ENCODE measurements at regions not wholly inside any gene's neighbourhood (a gene's known extent, or its start where the extent isn't known, plus 50 kb on each side); places are given as distances from the start of the nearest gene placed in this dataset.

GRCh38 chr5:12214267-12215015 is 310.2 kb upstream of the CTNND2 start:
- H3K4me3 ChIP-seq (ENCODE audit: low read depth, low read length, poor library complexity, severe bottlenecking), result no peak overlapping the region
- H3K4me2 ChIP-seq (ENCODE audit: low read length), result no peak overlapping the region
- 0 out of 2 replicates have a peak, but pooled peaks cover 3% of the 10 kb centered on the region for H3K9me3 ChIP-seq (ENCODE audit: low read length)
- H3K27ac ChIP-seq (ENCODE audit: low read depth, low read length, poor library complexity, severe bottlenecking), result no peak overlapping the region
- ChIA-PET POLR2A (no interaction called here), CTCF (ENCODE audit: unreplicated experiment) (no interaction called here)
- H4K20me1 ChIP-seq (ENCODE audit: insufficient read depth, low read length), result no peaks in the 10 kb centered on the region
- no peaks in the 10 kb centered on the region for H3K36me3 ChIP-seq (ENCODE audit: insufficient read depth, low read length)
- no TSS peak for BruUV-seq (replicated peaks)
- H3K79me2 ChIP-seq (ENCODE audit: insufficient read depth, low read depth, low read length), result no peaks in the 10 kb centered on the region
- intact Hi-C loops (cut with micrococcal nuclease; ENCODE audit: unreplicated experiment), result no loop called here
- no peaks in the 10 kb centered on the region for H3K9me2 ChIP-seq (ENCODE audit: insufficient read depth, low read length)
- H3K4me1 ChIP-seq (ENCODE audit: insufficient read depth, low read length, poor library complexity, severe bottlenecking), result no peaks in the 10 kb centered on the region
- no peak for DNase-seq (ENCODE audit: low spot score)
- TF ChIP-seq EZH2phosphoT487 (IDR thresholded peaks at IDR 0.05; ENCODE audit: borderline replicate concordance, low read depth, low read length) (no peak), CTCF (conservative IDR thresholded peaks at IDR 0.05; ENCODE audit: low read length) (no peak)
- no peak overlapping the region for H2AFZ ChIP-seq (ENCODE audit: low read length)

DNA sequence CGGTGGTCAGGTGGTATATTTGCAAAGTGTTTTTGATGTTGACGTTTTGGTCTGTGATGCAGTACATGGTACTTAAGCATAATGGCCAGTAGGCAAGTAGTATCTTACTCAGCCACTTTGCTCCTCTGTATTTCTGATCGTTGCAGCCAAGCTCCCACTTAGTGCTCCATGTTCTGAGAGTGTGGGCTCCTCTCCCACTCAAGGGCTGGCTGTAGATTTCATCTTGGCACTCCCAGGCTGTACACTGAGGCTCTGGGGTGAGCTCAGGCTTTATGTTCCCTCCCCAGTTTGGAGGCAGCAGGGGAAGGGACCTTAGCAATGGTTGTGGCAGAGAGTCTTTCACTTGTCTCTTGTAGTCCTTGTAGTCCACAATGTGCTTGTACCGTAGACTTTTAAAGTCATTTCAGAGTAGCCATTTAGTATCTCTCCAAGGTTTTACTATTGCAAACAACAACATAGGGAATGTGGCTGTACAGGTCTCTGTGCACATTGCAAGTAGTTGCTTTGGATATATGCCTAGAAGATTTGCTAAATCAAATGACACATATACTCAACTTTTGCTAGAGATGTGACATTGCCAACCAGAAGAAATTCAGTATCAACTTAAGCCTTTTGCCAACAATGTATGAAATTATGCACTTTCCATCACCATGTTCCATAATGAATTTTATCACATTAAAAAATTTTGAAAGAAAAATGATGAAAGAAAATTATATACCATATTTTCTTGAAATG is 304.3 kb upstream of the CTNND2 start:
- ChIA-PET POLR2A (interaction anchor here (0.6 kb wide), 1 partner anchor 8 kb away, joined by 11 read pairs; no protein-coding TSS in a partner anchor), CTCF (ENCODE audit: unreplicated experiment) (no interaction called here)
- H4K20me1 ChIP-seq (ENCODE audit: insufficient read depth, low read length), result no peaks in the 10 kb centered on the region
- no peaks in the 10 kb centered on the region for H3K79me2 ChIP-seq (ENCODE audit: insufficient read depth, low read depth, low read length)
- no peaks in the 10 kb centered on the region for H3K9me2 ChIP-seq (ENCODE audit: insufficient read depth, low read length)
- no peak overlapping the region for H2AFZ ChIP-seq (ENCODE audit: low read length)
- H3K4me2 ChIP-seq (ENCODE audit: low read length), result no peak overlapping the region
- no peaks in the 10 kb centered on the region for H3K36me3 ChIP-seq (ENCODE audit: insufficient read depth, low read length)
- no peak overlapping the region for H3K4me3 ChIP-seq (ENCODE audit: low read depth, low read length, poor library complexity, severe bottlenecking)
- no peak overlapping the region for H3K27ac ChIP-seq (ENCODE audit: low read depth, low read length, poor library complexity, severe bottlenecking)
- BruUV-seq (replicated peaks), result no TSS peak
- TF ChIP-seq EZH2phosphoT487 (IDR thresholded peaks at IDR 0.05; ENCODE audit: borderline replicate concordance, low read depth, low read length) (no peak), CTCF (conservative IDR thresholded peaks at IDR 0.05; ENCODE audit: low read length) (no peak)
- 0 out of 2 replicates have a peak, but pooled peaks cover 5% of the 10 kb centered on the region for H3K9me3 ChIP-seq (ENCODE audit: low read length)
- DNase-seq (ENCODE audit: low spot score), result no peak
- no peaks in the 10 kb centered on the region for H3K4me1 ChIP-seq (ENCODE audit: insufficient read depth, low read length, poor library complexity, severe bottlenecking)
- intact Hi-C loops (cut with micrococcal nuclease; ENCODE audit: unreplicated experiment), result no loop called here

- DNase-seq (ENCODE audit: low spot score), result no peak
- H3K27ac ChIP-seq (ENCODE audit: low read depth, low read length, poor library complexity, severe bottlenecking), result no peak overlapping the region
- intact Hi-C loops (cut with micrococcal nuclease; ENCODE audit: unreplicated experiment), result no loop called here
- no peak overlapping the region for H3K4me2 ChIP-seq (ENCODE audit: low read length)
- ChIA-PET POLR2A (no interaction called here), CTCF (ENCODE audit: unreplicated experiment) (no interaction called here)
- H2AFZ ChIP-seq (ENCODE audit: low read length), result no peak overlapping the region
- no peaks in the 10 kb centered on the region for H3K9me2 ChIP-seq (ENCODE audit: insufficient read depth, low read length)
- H3K36me3 ChIP-seq (ENCODE audit: insufficient read depth, low read length), result no peaks in the 10 kb centered on the region
- BruUV-seq (replicated peaks), result no TSS peak
- no peaks in the 10 kb centered on the region for H3K4me1 ChIP-seq (ENCODE audit: insufficient read depth, low read length, poor library complexity, severe bottlenecking)
- H4K20me1 ChIP-seq (ENCODE audit: insufficient read depth, low read length), result no peaks in the 10 kb centered on the region
- no peak overlapping the region for H3K4me3 ChIP-seq (ENCODE audit: low read depth, low read length, poor library complexity, severe bottlenecking)
- H3K79me2 ChIP-seq (ENCODE audit: insufficient read depth, low read depth, low read length), result no peaks in the 10 kb centered on the region
- TF ChIP-seq EZH2phosphoT487 (IDR thresholded peaks at IDR 0.05; ENCODE audit: borderline replicate concordance, low read depth, low read length) (no peak), CTCF (conservative IDR thresholded peaks at IDR 0.05; ENCODE audit: low read length) (no peak)
- H3K9me3 ChIP-seq (ENCODE audit: low read length), result 0 out of 2 replicates have a peak, but pooled peaks cover 9% of the 10 kb centered on the region
These were observed 300.5 kb upstream of the CTNND2 start for GRCh38 chr5:12204761-12205160.
